H9 (cell line): ENCODE measurements at regions not wholly inside any gene's neighbourhood (a gene's known extent, or its start where the extent isn't known, plus 50 kb on each side); places are given as distances from the start of the nearest gene placed in this dataset.

Experiments
- DNase-seq: peaks from one replicate; pipeline ENCODE4 v3.0.0-alpha.2; 2017
- H2AFZ ChIP-seq: one replicate; pipeline ENCODE4 v1.6.1; 2013; ENCODE audit warnings: mild to moderate bottlenecking, low read length, control low read depth, moderate library complexity
- H2AK5ac ChIP-seq: 2 replicates; pipeline ENCODE4 v1.6.1; 2013; ENCODE audit warnings: low read length, control low read depth, mixed read lengths; ENCODE audit not compliant: insufficient read length
- H2BK120ac ChIP-seq: one replicate; pipeline ENCODE4 v1.6.1; 2013; ENCODE audit warnings: low read depth, mild to moderate bottlenecking, low read length, control low read depth, inconsistent platforms; ENCODE audit not compliant: poor library complexity, severe bottlenecking
- H2BK12ac ChIP-seq: 2 replicates; pipeline ENCODE4 v1.6.1; 2013; ENCODE audit warnings: low read length, control low read depth, mixed read lengths, low read depth; ENCODE audit not compliant: insufficient read length
- H2BK15ac ChIP-seq: 2 replicates; pipeline ENCODE4 v1.6.1; 2013; ENCODE audit warnings: low read depth, low read length, control low read depth
- H2BK20ac ChIP-seq: one replicate; pipeline ENCODE4 v1.6.1; 2013; ENCODE audit warnings: low read depth, mild to moderate bottlenecking, low read length, control low read depth, inconsistent platforms; ENCODE audit not compliant: poor library complexity, severe bottlenecking
- H2BK5ac ChIP-seq: 2 replicates; pipeline ENCODE4 v1.6.1; 2013; ENCODE audit warnings: low read length, control low read depth, mixed read lengths; ENCODE audit not compliant: insufficient read length
- H3K14ac ChIP-seq: 2 replicates; pipeline ENCODE4 v1.6.1; 2013; ENCODE audit warnings: low read length, control low read depth; ENCODE audit not compliant: insufficient read depth
- H3K18ac ChIP-seq: 2 replicates; pipeline ENCODE4 v1.6.1; 2013; ENCODE audit warnings: low read depth, mild to moderate bottlenecking, mixed read lengths, low read length, control low read depth; ENCODE audit not compliant: insufficient read length
- H3K23ac ChIP-seq: 2 replicates; pipeline ENCODE4 v1.6.1; 2013; ENCODE audit warnings: low read length, control low read depth, mixed read lengths, low read depth; ENCODE audit not compliant: insufficient read length
- H3K23me2 ChIP-seq: 2 replicates; pipeline ENCODE4 v1.6.1; 2013; ENCODE audit warnings: low read depth, mild to moderate bottlenecking, mixed read lengths, low read length, control low read depth; ENCODE audit not compliant: insufficient read length, poor library complexity, severe bottlenecking
- H3K27ac ChIP-seq: 2 replicates; pipeline ENCODE4 v1.5.1; 2013; ENCODE audit warnings: low read length, control low read depth, mixed read lengths, low read depth; ENCODE audit not compliant: insufficient read length
- H3K27me3 ChIP-seq: 2 replicates; pipeline ENCODE4 v1.6.1; 2013; ENCODE audit warnings: low read length, control low read depth, inconsistent platforms; ENCODE audit not compliant: insufficient read depth
- H3K4ac ChIP-seq: 2 replicates; pipeline ENCODE4 v1.6.1; 2013; ENCODE audit warnings: low read depth, mild to moderate bottlenecking, control low read depth, inconsistent platforms, low read length, moderate library complexity
- H3K4me1 ChIP-seq: 2 replicates; pipeline ENCODE4 v1.6.1; 2013; ENCODE audit warnings: low read length, control low read depth, inconsistent platforms; ENCODE audit not compliant: insufficient read depth
- H3K4me2 ChIP-seq: 2 replicates; pipeline ENCODE4 v1.6.1; 2013; ENCODE audit warnings: low read length, control low read depth, mixed read lengths; ENCODE audit not compliant: insufficient read length, insufficient read depth
- H3K56ac ChIP-seq: 2 replicates; pipeline ENCODE4 v1.6.1; 2013; ENCODE audit warnings: low read depth, mild to moderate bottlenecking, mixed read lengths, low read length, control low read depth; ENCODE audit not compliant: insufficient read length
- H3K79me1 ChIP-seq: 2 replicates; pipeline ENCODE4 v1.6.1; 2013; ENCODE audit warnings: low read depth, mild to moderate bottlenecking, moderate library complexity, low read length, control low read depth, inconsistent platforms; ENCODE audit not compliant: insufficient read depth, poor library complexity, severe bottlenecking
- H3K79me2 ChIP-seq: 2 replicates; pipeline ENCODE4 v1.6.1; 2013; ENCODE audit warnings: low read length, control low read depth, inconsistent platforms; ENCODE audit not compliant: insufficient read depth
- H3K9ac ChIP-seq: 2 replicates; pipeline ENCODE4 v1.6.1; 2013; ENCODE audit warnings: low read length, control low read depth, mixed read lengths; ENCODE audit not compliant: insufficient read length; ENCODE audit errors: extremely low read depth
- H3K9me3 ChIP-seq: one replicate; pipeline ENCODE4 v1.6.1; 2013; ENCODE audit warnings: low read depth, low read length, inconsistent platforms; ENCODE audit not compliant: control insufficient read depth
- H3T11ph ChIP-seq: one replicate; pipeline ENCODE4 v1.6.1; 2013; ENCODE audit warnings: mild to moderate bottlenecking, low read length, control low read depth, inconsistent platforms
- H4K20me1 ChIP-seq: one replicate; pipeline ENCODE4 v1.6.1; 2013; ENCODE audit not compliant: control insufficient read depth, insufficient read length, insufficient read depth
- H4K5ac ChIP-seq: 2 replicates; pipeline ENCODE4 v1.6.1; 2013; ENCODE audit warnings: low read depth, mild to moderate bottlenecking, mixed read lengths, low read length, control low read depth; ENCODE audit not compliant: insufficient read length
- H4K8ac ChIP-seq: replicated peaks from 2 replicates; pipeline ENCODE4 v1.6.1; 2013; ENCODE audit warnings: low read length, control low read depth, mixed read lengths, low read depth; ENCODE audit not compliant: insufficient read length
- H4K91ac ChIP-seq: 2 replicates; pipeline ENCODE4 v1.6.1; 2013; ENCODE audit warnings: low read depth, mild to moderate bottlenecking, moderate library complexity, mixed read lengths, low read length, control low read depth; ENCODE audit not compliant: insufficient read length
- H3K27ac Mint-ChIP-seq, 3 experiments: 2 replicates in 2 of 3; 3 replicates in 1 of 3; pipeline ENCODE4 v1.8.0; 2020 to 2021; ENCODE audit warnings: mixed read lengths in 3 of 3, mild to moderate bottlenecking in 1 of 3, moderate library complexity in 1 of 3
- H3K27me3 Mint-ChIP-seq: 2 replicates; pipeline ENCODE4 v1.8.0; 2021; ENCODE audit warnings: low read depth, mild to moderate bottlenecking, moderate library complexity, mixed read lengths
- H3K36me3 Mint-ChIP-seq, 3 experiments: 2 replicates in 2 of 3; 3 replicates in 1 of 3; pipeline ENCODE4 v1.8.0; 2020 to 2021; ENCODE audit warnings: low read depth in 3 of 3, mixed read lengths in 3 of 3; ENCODE audit not compliant: insufficient read depth in 1 of 3
- H3K4me1 Mint-ChIP-seq, 2 experiments: 2 replicates each; pipeline ENCODE4 v1.8.0; 2020; ENCODE audit warnings: mixed read lengths in 2 of 2
- H3K4me3 Mint-ChIP-seq, 2 experiments: 2 replicates in 1 of 2; 3 replicates in 1 of 2; pipeline ENCODE4 v1.8.0; 2020 to 2021; ENCODE audit warnings: mild to moderate bottlenecking in 2 of 2, mixed read lengths in 2 of 2, moderate library complexity in 1 of 2
- H3K9me3 Mint-ChIP-seq, 2 experiments: 2 replicates in 1 of 2; 3 replicates in 1 of 2; pipeline ENCODE4 v1.8.0; 2020; ENCODE audit warnings: mild to moderate bottlenecking in 2 of 2, mixed read lengths in 2 of 2, moderate library complexity in 1 of 2
- CTCF ChIP-seq: fragments of 200-600 bp; sonication (generic); conservative IDR thresholded peaks from 3 replicates; pipeline ENCODE4 v1.8.0; 2021; ENCODE audit warnings: antibody characterized with exemption, mild to moderate bottlenecking
- WGBS: extraction: QIAGEN DNeasy Blood & Tissue Kit; methylation state at CpG from one replicate; pipeline ENCODE4 v1.1.7; 2013; ENCODE audit warnings: missing lambda C conversion rate, low lambda C conversion rate, mixed read lengths; ENCODE audit not compliant: insufficient read length; ENCODE audit errors: extremely low coverage; 5-methylcytosine and 5-hydroxymethylcytosine counted together

- no peak for DNase-seq
- H3K18ac ChIP-seq: no peak overlapping the region
- Mint-ChIP-seq H3K27ac (0 out of 7 replicates have a peak overlapping the region, but pooled peaks of 1 of the 3 experiments have one; percentile 15), H3K9me3 (no peaks in the 10 kb centered on the region; a peak in 1 of 5 replicates), H3K27me3 (no peaks in the 10 kb centered on the region), H3K4me3 (no peak overlapping the region), H3K36me3 (peaks cover 0 to 1% (median 0%) of the 10 kb centered on the region in 3 experiments; a peak in 2 of 7 replicates), H3K4me1 (peaks cover 11 to 12% of the 10 kb centered on the region in 2 experiments)
- H3K79me1 ChIP-seq: no peaks in the 10 kb centered on the region
- H3K4me1 ChIP-seq: no peaks in the 10 kb centered on the region
- H3K56ac ChIP-seq: no peak overlapping the region
- no peak overlapping the region for H3T11ph ChIP-seq
- no peak overlapping the region for H3K4me2 ChIP-seq
- no peak overlapping the region for H2BK15ac ChIP-seq
- no peak overlapping the region for H2BK12ac ChIP-seq
- no peak overlapping the region for H3K14ac ChIP-seq
- no peak overlapping the region for H4K91ac ChIP-seq
- H3K23me2 ChIP-seq: no peaks in the 10 kb centered on the region
- H4K20me1 ChIP-seq: no peaks in the 10 kb centered on the region
- H2BK5ac ChIP-seq: no peak overlapping the region
- no peaks in the 10 kb centered on the region for H3K27me3 ChIP-seq
- no peak overlapping the region for H3K23ac ChIP-seq
- H4K5ac ChIP-seq: no peak overlapping the region
- no peak overlapping the region for H3K4ac ChIP-seq
- no peak overlapping the region for H2BK120ac ChIP-seq
- H2BK20ac ChIP-seq: no peak overlapping the region
- H2AFZ ChIP-seq: no peak overlapping the region
- WGBS: no CpG with 5 or more reads among the region's 4 CpGs
- no peak overlapping the region for H3K9ac ChIP-seq
- H4K8ac ChIP-seq: no peak overlapping the region
- no peak overlapping the region for H2AK5ac ChIP-seq
- TF ChIP-seq CTCF: no peak
- no peaks in the 10 kb centered on the region for H3K79me2 ChIP-seq
- H3K9me3 ChIP-seq: no peaks in the 10 kb centered on the region
- no peak overlapping the region for H3K27ac ChIP-seq
These were observed 126.6 kb downstream of the AKAP11 start for GRCh38 chr13:42398533-42398932.
